Thyroid gland (tissue), 4 donors: ENCODE measurements at regions not wholly inside any gene's neighbourhood (a gene's known extent, or its start where the extent isn't known, plus 50 kb on each side); places are given as distances from the start of the nearest gene placed in this dataset.

Experiments used
- POLR2A ChIP-seq, 2 donors: fragments of 450-650 bp; IDR thresholded peaks; one replicate each; pipeline ENCODE4 v1.6.1; 2017; ENCODE audit warnings: antibody characterized with exemption in 2 of 2, mild to moderate bottlenecking in 2 of 2, moderate library complexity in 1 of 2
- TF ChIP-seq, protein P1 (sequence below), 6 experiments: fragments of 200-600 bp in 3 of 6; fragments of 450-650 bp in 3 of 6; sonication (generic) in 3 of 6; IDR thresholded peaks; one replicate each; pipeline ENCODE4 v1.5.1; 2016 to 2019; ENCODE audit warnings: antibody characterized with exemption in 6 of 6, mild to moderate bottlenecking in 2 of 6, inconsistent platforms in 1 of 6, moderate library complexity in 1 of 6

DNA sequence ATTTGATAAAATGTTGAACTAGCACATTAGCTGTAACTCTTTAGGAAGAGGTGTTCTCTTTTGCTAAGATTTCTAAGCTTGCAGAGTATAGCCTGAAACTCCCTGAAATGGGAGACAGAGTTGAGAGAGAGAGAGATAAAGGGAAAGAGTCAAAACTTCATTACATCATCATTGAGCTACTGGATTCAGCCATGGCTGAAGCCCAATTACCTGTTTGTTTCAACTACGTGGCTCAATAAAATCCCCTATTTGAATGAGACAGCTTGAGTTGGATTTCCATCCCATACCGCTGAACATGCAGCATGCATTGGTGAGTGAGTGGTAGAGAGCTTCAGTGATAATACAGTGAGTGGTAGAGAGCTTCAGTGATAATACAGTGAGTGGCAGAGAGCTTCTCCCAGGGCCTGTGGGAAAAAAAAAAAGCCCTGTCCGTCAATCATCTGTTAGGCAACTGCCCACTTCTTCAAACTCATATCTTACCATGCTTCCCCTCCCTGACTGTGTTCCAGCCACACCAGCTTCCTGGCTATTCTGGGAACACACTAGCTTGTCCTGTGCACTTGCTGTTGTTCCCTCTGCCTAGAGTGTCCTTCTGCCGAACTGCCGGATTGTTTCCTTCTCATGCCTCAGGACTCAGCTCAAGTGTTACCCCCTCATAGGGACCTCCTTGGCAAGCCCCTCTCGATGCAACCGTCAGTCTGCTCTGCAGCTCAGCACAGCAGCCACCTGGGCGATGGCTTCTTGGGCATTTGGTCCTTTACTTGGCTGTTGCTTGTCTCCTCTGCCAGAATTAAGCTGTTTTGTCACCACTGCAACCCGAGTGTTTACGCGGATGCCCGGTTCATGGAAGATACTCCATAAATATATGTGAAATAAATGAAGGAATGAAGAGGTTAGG, 91.3 kb upstream of the EYA2 start:
- TF ChIP-seq, protein P1, sequence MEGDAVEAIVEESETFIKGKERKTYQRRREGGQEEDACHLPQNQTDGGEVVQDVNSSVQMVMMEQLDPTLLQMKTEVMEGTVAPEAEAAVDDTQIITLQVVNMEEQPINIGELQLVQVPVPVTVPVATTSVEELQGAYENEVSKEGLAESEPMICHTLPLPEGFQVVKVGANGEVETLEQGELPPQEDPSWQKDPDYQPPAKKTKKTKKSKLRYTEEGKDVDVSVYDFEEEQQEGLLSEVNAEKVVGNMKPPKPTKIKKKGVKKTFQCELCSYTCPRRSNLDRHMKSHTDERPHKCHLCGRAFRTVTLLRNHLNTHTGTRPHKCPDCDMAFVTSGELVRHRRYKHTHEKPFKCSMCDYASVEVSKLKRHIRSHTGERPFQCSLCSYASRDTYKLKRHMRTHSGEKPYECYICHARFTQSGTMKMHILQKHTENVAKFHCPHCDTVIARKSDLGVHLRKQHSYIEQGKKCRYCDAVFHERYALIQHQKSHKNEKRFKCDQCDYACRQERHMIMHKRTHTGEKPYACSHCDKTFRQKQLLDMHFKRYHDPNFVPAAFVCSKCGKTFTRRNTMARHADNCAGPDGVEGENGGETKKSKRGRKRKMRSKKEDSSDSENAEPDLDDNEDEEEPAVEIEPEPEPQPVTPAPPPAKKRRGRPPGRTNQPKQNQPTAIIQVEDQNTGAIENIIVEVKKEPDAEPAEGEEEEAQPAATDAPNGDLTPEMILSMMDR (IDR thresholded peaks at IDR 0.05): no peak
- TF ChIP-seq POLR2A (IDR thresholded peaks at IDR 0.05): no peak
